ENCODE measurements at regions not wholly inside any gene's neighbourhood (a gene's known extent, or its start where the extent isn't known, plus 50 kb on each side); places are given as distances from the start of the nearest gene placed in this dataset.

- H3K9me3 Mint-ChIP-seq = peaks cover 17 to 21% of the 10 kb centered on the region in 2 donors
- no peak for TF ChIP-seq CTCF (IDR thresholded peaks at IDR 0.05)
- no peak for ATAC-seq
These were observed 792.8 kb upstream of the CDH8 start for GRCh38 chr16:62829084-62829483.

GRCh38 chr16:62821824-62822223, 785.6 kb upstream of the CDH8 start:
- H3K4me1 Mint-ChIP-seq = no peaks in the 10 kb centered on the region
- H3K27ac ChIP-seq (ENCODE audit: low read length) = no peak overlapping the region
- no peak for TF ChIP-seq CTCF (IDR thresholded peaks at IDR 0.05)
- H3K4me1 ChIP-seq (ENCODE audit: control insufficient read depth, insufficient read depth, low read length) = no peaks in the 10 kb centered on the region
- ATAC-seq = no peak
- H3K9me3 Mint-ChIP-seq = peaks cover 12 to 13% of the 10 kb centered on the region in 2 donors
- H3K36me3 Mint-ChIP-seq = no peaks in the 10 kb centered on the region
- DNase-seq = no peak
- H3K27me3 ChIP-seq (ENCODE audit: control insufficient read depth, insufficient read depth, low read length) = no peaks in the 10 kb centered on the region
- no peaks in the 10 kb centered on the region for H3K27me3 Mint-ChIP-seq (ENCODE audit: low read depth in 2 of 2)
- intact Hi-C loops (cut with micrococcal nuclease) = no loop called here
- no peak overlapping the region for H3K4me3 ChIP-seq (ENCODE audit: low read length)
- 100% methylated on average over 1 of the region's 2 CpGs for WGBS (ENCODE audit: insufficient coverage)
- no peaks in the 10 kb centered on the region for H3K36me3 ChIP-seq (ENCODE audit: control insufficient read depth, insufficient read depth, low read length)
- H3K27ac Mint-ChIP-seq = no peak overlapping the region
- H3K9me3 ChIP-seq (ENCODE audit: control insufficient read depth, insufficient read depth, low read length) = peaks cover 4% of the 10 kb centered on the region
- no peak overlapping the region for H3K4me3 Mint-ChIP-seq

More at GRCh38 chr16:62829084-62829483, 792.8 kb upstream of the CDH8 start:
- Histone ChIP-seq H3K36me3 (ENCODE audit: control insufficient read depth, insufficient read depth, low read length) (no peaks in the 10 kb centered on the region), H3K4me3 (ENCODE audit: low read length) (no peak overlapping the region), H3K4me1 (ENCODE audit: control insufficient read depth, insufficient read depth, low read length) (no peaks in the 10 kb centered on the region), H3K27me3 (ENCODE audit: control insufficient read depth, insufficient read depth, low read length) (no peaks in the 10 kb centered on the region), H3K27ac (ENCODE audit: low read length) (no peak overlapping the region), H3K9me3 (ENCODE audit: control insufficient read depth, insufficient read depth, low read length) (peaks cover 7% of the 10 kb centered on the region)
- no peak for DNase-seq
- Mint-ChIP-seq H3K4me3 (no peak overlapping the region), H3K27ac (no peak overlapping the region), H3K27me3 (ENCODE audit: low read depth in 2 of 2) (no peaks in the 10 kb centered on the region), H3K4me1 (no peaks in the 10 kb centered on the region), H3K36me3 (no peaks in the 10 kb centered on the region)
- intact Hi-C loops (cut with micrococcal nuclease) = no loop called here
- WGBS (ENCODE audit: insufficient coverage) = no CpG with 5 or more reads among the region's 1 CpG

GRCh38 chr16:62816971-62817519, 780.8 kb upstream of the CDH8 start:
- peaks cover 9 to 12% of the 10 kb centered on the region in 2 donors for H3K9me3 Mint-ChIP-seq
- no peaks in the 10 kb centered on the region for H3K4me1 Mint-ChIP-seq
- no peaks in the 10 kb centered on the region for H3K4me1 ChIP-seq (ENCODE audit: control insufficient read depth, insufficient read depth, low read length)
- H3K27me3 ChIP-seq (ENCODE audit: control insufficient read depth, insufficient read depth, low read length) = no peaks in the 10 kb centered on the region
- H3K27ac Mint-ChIP-seq = no peak overlapping the region
- DNase-seq (no peak), ATAC-seq (no peak)
- intact Hi-C loops (cut with micrococcal nuclease) = no loop called here
- no peaks in the 10 kb centered on the region for H3K9me3 ChIP-seq (ENCODE audit: control insufficient read depth, insufficient read depth, low read length)
- no peak overlapping the region for H3K27ac ChIP-seq (ENCODE audit: low read length)
- TF ChIP-seq CTCF (IDR thresholded peaks at IDR 0.05) = no peak
- H3K27me3 Mint-ChIP-seq (ENCODE audit: low read depth in 2 of 2) = no peaks in the 10 kb centered on the region
- no peak overlapping the region for H3K4me3 ChIP-seq (ENCODE audit: low read length)
- no peak overlapping the region for H3K4me3 Mint-ChIP-seq
- H3K36me3 ChIP-seq (ENCODE audit: control insufficient read depth, insufficient read depth, low read length) = no peaks in the 10 kb centered on the region
- H3K36me3 Mint-ChIP-seq = no peaks in the 10 kb centered on the region
- WGBS (ENCODE audit: insufficient coverage) = 100% methylated on average over 1 of the region's 3 CpGs

GRCh38 chr16:62814891-62815290, 778.7 kb upstream of the CDH8 start:
- Mint-ChIP-seq H3K27ac (no peak overlapping the region), H3K27me3 (ENCODE audit: low read depth in 2 of 2) (no peaks in the 10 kb centered on the region), H3K36me3 (peaks cover 12% of the 10 kb centered on the region), H3K9me3 (peaks cover 9 to 20% of the 10 kb centered on the region in 2 donors), H3K4me3 (no peak overlapping the region), H3K4me1 (no peaks in the 10 kb centered on the region)
- Histone ChIP-seq H3K27me3 (ENCODE audit: control insufficient read depth, insufficient read depth, low read length) (no peaks in the 10 kb centered on the region), H3K4me1 (ENCODE audit: control insufficient read depth, insufficient read depth, low read length) (no peaks in the 10 kb centered on the region), H3K36me3 (ENCODE audit: control insufficient read depth, insufficient read depth, low read length) (no peaks in the 10 kb centered on the region), H3K4me3 (ENCODE audit: low read length) (no peak overlapping the region), H3K27ac (ENCODE audit: low read length) (no peak overlapping the region), H3K9me3 (ENCODE audit: control insufficient read depth, insufficient read depth, low read length) (no peaks in the 10 kb centered on the region)
- DNase-seq (no peak), ATAC-seq (no peak)
- TF ChIP-seq CTCF (IDR thresholded peaks at IDR 0.05) = no peak
- intact Hi-C loops (cut with micrococcal nuclease) = no loop called here
- 75% methylated on average over 2 of the region's 2 CpGs for WGBS (ENCODE audit: insufficient coverage)

Data from natural killer cell (primary cell).